ENCODE measurements at regions not wholly inside any gene's neighbourhood (a gene's known extent, or its start where the extent isn't known, plus 50 kb on each side); places are given as distances from the start of the nearest gene placed in this dataset.
"Not testable (repeated sequence)": the region's sequence is repeated elsewhere in the genome, so short reads cannot be mapped to it uniquely, and the experiment has no call there.

DNA sequence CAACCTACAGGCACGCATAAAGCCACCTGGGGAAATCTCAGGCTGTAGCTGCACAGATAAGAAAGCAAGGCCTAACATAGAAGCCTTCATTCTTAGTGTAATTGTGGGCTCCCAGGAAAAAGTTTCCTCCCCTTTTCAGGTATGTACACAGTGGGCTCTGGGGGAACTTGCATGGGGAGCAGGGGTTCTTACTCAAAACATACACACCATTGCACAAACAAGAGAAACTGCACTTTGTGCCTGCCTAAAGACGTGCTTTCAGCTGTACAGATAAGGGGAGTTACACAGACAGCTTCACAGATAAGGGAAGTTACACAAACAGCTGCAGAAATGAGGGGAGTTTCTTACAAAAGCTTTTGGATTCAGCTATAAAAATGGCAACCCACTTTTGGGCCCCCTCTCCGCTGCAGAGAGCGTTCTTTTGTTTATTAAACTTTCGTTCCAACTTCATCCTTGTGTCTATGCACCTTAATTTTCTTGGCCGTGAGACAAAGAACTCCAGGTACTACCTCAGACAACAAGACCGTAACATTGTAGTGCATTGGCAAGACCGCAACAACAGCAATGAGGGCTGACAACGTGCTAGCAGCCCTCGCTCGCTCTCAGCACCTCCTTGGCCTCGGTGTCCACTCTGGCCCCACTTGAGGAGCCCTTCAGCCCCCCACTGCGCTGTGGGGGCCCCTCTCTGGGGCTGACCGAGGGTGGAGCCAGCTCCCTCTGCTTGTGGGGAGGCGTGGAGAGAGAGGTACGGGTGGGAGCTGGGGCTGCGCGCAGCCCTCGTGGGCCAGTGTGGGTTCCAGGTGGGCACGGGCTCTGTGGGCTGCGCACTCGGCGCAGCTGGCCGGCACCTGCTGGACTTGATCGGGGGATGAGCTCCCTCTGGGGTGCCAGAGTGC is 317.5 kb downstream of the RAPGEF2 start (continued):
- TF ChIP-seq STAT5B (CRISPR knock-in tag; IDR thresholded peaks at IDR 0.05), result 0 out of 2 replicates have a peak, but pooled peaks have one; percentile 52
- no peak for TF ChIP-seq HNRNPLL (IDR thresholded peaks at IDR 0.05; ENCODE audit: low read depth, low read length, poor library complexity, severe bottlenecking)

DNA sequence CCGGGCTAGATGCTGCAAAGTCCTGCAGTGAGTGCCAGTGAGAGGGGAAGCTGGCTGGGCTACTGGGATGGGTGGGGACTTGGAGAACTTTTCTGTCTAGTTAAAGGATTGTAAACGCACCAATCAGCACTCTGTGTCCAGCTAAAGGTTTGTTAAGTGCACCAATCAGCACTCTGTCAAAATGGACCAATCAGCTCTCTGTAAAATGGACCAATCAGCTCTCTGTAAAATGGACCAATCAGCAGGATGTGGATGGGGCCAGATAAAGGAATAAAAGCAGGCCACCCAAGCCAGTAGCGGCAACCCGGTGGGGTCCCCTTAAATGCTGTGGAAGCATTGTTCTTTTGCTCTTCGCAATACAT is 318.2 kb downstream of the RAPGEF2 start:
- H3K4me3 ChIP-seq (replicated peaks in 1 of 3; ENCODE audit: insufficient read depth in 1 of 3, low read depth in 2 of 3, low read length in 3 of 3), result 0 out of 6 replicates have a peak overlapping the region, but pooled peaks of 1 of the 3 experiments have one; percentile 24

DNA sequence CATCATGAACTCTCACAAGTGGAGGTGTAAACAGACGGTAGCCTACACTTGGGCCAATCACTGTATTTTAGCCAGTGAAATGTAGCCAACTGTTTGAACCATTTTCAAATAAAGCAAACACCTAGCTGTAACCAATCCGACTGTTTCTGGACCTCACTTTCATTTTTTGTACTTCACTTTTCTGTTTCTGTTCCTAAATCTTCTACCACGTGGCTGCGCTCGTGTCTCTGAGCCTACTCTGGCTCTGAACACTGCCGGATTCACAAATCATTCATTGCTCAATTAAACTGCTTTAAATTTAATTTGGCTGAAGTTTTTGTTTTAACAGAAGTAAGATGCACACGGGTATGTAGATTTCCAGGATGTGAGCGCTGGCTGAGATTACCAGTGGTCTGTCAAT is 319.1 kb downstream of the RAPGEF2 start:
- Histone ChIP-seq H3K79me2 (ENCODE audit: insufficient read depth, low read length) (no peaks in the 10 kb centered on the region), H3K27me3 (ENCODE audit: control insufficient read depth in 1 of 2, insufficient read depth in 2 of 2, low read length in 2 of 2) (no peaks in the 10 kb centered on the region), H3K9me3 (ENCODE audit: low read length) (no peaks in the 10 kb centered on the region), H3K36me3 (replicated peaks in 1 of 2; ENCODE audit: control insufficient read depth in 1 of 2, insufficient read depth in 2 of 2, low read length in 2 of 2) (no peaks in the 10 kb centered on the region), H4K20me1 (ENCODE audit: insufficient read depth, low read length) (no peaks in the 10 kb centered on the region), H3K4me3 (replicated peaks in 1 of 3; ENCODE audit: insufficient read depth in 1 of 3, low read depth in 2 of 3, low read length in 3 of 3) (no peak overlapping the region), H3K27ac (ENCODE audit: extremely low read length, insufficient read depth, low read length) (no peak overlapping the region), H3K4me2 (ENCODE audit: low read depth, low read length) (no peak overlapping the region), H3K9ac (ENCODE audit: insufficient read depth, low read depth, low read length) (no peak overlapping the region), H3K4me1 (ENCODE audit: insufficient read depth, low read length) (peaks cover 71% of the 10 kb centered on the region), H2AFZ (ENCODE audit: low read length) (peak overlapping the region; percentile 37)
- 93% methylated on average over 8 of the region's 8 CpGs for WGBS (ENCODE audit: low lambda C conversion rate)
- DNase-seq (ENCODE audit: low spot score) (no peak), ATAC-seq (no peak), FAIRE-seq (no peak)
- ChIA-PET CTCF (ENCODE audit: low intra/inter-chr PET ratio, low total read pairs) (no interaction called here), POLR2A (no interaction called here)
- no TSS peak for BruUV-seq (replicated peaks)
- intact Hi-C loops (cut with micrococcal nuclease; ENCODE audit: unreplicated experiment) (no loop called here), in situ Hi-C loops (cut with HindIII; ENCODE audit: extremely low pct_ligation_motif_present, low pct_unique_long_range_greater_than_20kb) (no loop called here)
- TF ChIP-seq ZBTB1 (CRISPR knock-in tag; IDR thresholded peaks at IDR 0.05; ENCODE audit: borderline replicate concordance) (no peak), ZNF451 (CRISPR knock-in tag; IDR thresholded peaks at IDR 0.05) (no peak), GFI1 (CRISPR knock-in tag; IDR thresholded peaks at IDR 0.05; ENCODE audit: borderline replicate concordance) (no peak), ZKSCAN5 (CRISPR knock-in tag; IDR thresholded peaks at IDR 0.05) (no peak), MAFK (conservative IDR thresholded peaks at IDR 0.05 in 1 of 2, IDR thresholded peaks at IDR 0.05 in 1 of 2; ENCODE audit: low read length in 2 of 2) (no peak), MIXL1 (CRISPR knock-in tag; IDR thresholded peaks at IDR 0.05) (no peak)
- TF ChIP-seq, protein P1, sequence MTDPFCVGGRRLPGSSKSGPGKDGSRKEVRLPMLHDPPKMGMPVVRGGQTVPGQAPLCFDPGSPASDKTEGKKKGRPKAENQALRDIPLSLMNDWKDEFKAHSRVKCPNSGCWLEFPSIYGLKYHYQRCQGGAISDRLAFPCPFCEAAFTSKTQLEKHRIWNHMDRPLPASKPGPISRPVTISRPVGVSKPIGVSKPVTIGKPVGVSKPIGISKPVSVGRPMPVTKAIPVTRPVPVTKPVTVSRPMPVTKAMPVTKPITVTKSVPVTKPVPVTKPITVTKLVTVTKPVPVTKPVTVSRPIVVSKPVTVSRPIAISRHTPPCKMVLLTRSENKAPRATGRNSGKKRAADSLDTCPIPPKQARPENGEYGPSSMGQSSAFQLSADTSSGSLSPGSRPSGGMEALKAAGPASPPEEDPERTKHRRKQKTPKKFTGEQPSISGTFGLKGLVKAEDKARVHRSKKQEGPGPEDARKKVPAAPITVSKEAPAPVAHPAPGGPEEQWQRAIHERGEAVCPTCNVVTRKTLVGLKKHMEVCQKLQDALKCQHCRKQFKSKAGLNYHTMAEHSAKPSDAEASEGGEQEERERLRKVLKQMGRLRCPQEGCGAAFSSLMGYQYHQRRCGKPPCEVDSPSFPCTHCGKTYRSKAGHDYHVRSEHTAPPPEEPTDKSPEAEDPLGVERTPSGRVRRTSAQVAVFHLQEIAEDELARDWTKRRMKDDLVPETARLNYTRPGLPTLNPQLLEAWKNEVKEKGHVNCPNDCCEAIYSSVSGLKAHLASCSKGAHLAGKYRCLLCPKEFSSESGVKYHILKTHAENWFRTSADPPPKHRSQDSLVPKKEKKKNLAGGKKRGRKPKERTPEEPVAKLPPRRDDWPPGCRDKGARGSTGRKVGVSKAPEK (CRISPR knock-in tag; IDR thresholded peaks at IDR 0.05; ENCODE audit: borderline replicate concordance), result no peak
- TF ChIP-seq, protein P2, sequence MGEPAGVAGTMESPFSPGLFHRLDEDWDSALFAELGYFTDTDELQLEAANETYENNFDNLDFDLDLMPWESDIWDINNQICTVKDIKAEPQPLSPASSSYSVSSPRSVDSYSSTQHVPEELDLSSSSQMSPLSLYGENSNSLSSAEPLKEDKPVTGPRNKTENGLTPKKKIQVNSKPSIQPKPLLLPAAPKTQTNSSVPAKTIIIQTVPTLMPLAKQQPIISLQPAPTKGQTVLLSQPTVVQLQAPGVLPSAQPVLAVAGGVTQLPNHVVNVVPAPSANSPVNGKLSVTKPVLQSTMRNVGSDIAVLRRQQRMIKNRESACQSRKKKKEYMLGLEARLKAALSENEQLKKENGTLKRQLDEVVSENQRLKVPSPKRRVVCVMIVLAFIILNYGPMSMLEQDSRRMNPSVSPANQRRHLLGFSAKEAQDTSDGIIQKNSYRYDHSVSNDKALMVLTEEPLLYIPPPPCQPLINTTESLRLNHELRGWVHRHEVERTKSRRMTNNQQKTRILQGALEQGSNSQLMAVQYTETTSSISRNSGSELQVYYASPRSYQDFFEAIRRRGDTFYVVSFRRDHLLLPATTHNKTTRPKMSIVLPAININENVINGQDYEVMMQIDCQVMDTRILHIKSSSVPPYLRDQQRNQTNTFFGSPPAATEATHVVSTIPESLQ (CRISPR knock-in tag; conservative IDR thresholded peaks at IDR 0.05), result no peak

More for the DNA sequence above, 318.2 kb downstream of the RAPGEF2 start:
- H3K79me2 ChIP-seq (ENCODE audit: insufficient read depth, low read length); H3K4me2 ChIP-seq (ENCODE audit: low read depth, low read length); FAIRE-seq; H4K20me1 ChIP-seq (ENCODE audit: insufficient read depth, low read length); H3K9ac ChIP-seq (ENCODE audit: insufficient read depth, low read depth, low read length); H3K36me3 ChIP-seq (replicated peaks in 1 of 2; ENCODE audit: control insufficient read depth in 1 of 2, insufficient read depth in 2 of 2, low read length in 2 of 2); H2AFZ ChIP-seq (ENCODE audit: low read length); H3K9me3 ChIP-seq (ENCODE audit: low read length); DNase-seq (ENCODE audit: low spot score); BruUV-seq (replicated peaks); ATAC-seq; POLR2A ChIA-PET; CTCF ChIA-PET (ENCODE audit: low intra/inter-chr PET ratio, low total read pairs); in situ Hi-C loops (cut with HindIII; ENCODE audit: extremely low pct_ligation_motif_present, low pct_unique_long_range_greater_than_20kb); H3K27me3 ChIP-seq (ENCODE audit: control insufficient read depth in 1 of 2, insufficient read depth in 2 of 2, low read length in 2 of 2); intact Hi-C loops (cut with micrococcal nuclease; ENCODE audit: unreplicated experiment): not testable (repeated sequence)
- peak; percentile 39; the same call in 1 of the 2 replicates for TF ChIP-seq NFYC (CRISPR knock-in tag; IDR thresholded peaks at IDR 0.05)
- TF ChIP-seq ZMYM4 (CRISPR knock-in tag; IDR thresholded peaks at IDR 0.05), result peak; percentile 41; the same call in 1 of the 2 replicates
- peak; percentile 51 for TF ChIP-seq NFYB (CRISPR knock-in tag; IDR thresholded peaks at IDR 0.05)
- WGBS (ENCODE audit: low lambda C conversion rate), result 93% methylated on average over 3 of the region's 5 CpGs
- H3K4me1 ChIP-seq (ENCODE audit: insufficient read depth, low read length), result peaks cover 81% of the 10 kb centered on the region
- H3K27ac ChIP-seq (ENCODE audit: extremely low read length, insufficient read depth, low read length), result peak overlapping the region; percentile 86
